ENCODE measurements at regions not wholly inside any gene's neighbourhood (a gene's known extent, or its start where the extent isn't known, plus 50 kb on each side); places are given as distances from the start of the nearest gene placed in this dataset.

- TF ChIP-seq HIC2 (CRISPR knock-in tag; IDR thresholded peaks at IDR 0.05; ENCODE audit: low read depth) (no peak), PRDM4 (CRISPR knock-in tag; IDR thresholded peaks at IDR 0.05; ENCODE audit: borderline replicate concordance) (no peak), TBP (CRISPR knock-in tag; IDR thresholded peaks at IDR 0.05) (no peak), TFDP1 (CRISPR knock-in tag; IDR thresholded peaks at IDR 0.05; ENCODE audit: borderline replicate concordance) (no peak), MYPOP (CRISPR knock-in tag; IDR thresholded peaks at IDR 0.05) (no peak), ZBTB43 (CRISPR knock-in tag; conservative IDR thresholded peaks at IDR 0.05) (no peak), PATZ1 (CRISPR knock-in tag; IDR thresholded peaks at IDR 0.05) (peak; percentile 34; the same call in 1 of the 2 replicates), ZNF839 (CRISPR knock-in tag; IDR thresholded peaks at IDR 0.05; ENCODE audit: borderline replicate concordance) (no peak), ZSCAN22 (CRISPR knock-in tag; IDR thresholded peaks at IDR 0.05) (no peak), PHF21A (CRISPR knock-in tag; IDR thresholded peaks at IDR 0.05) (no peak), PAX8 (CRISPR knock-in tag; IDR thresholded peaks at IDR 0.05; ENCODE audit: borderline replicate concordance) (0 out of 2 replicates have a peak, but pooled peaks have one; percentile 40), ZNF761 (CRISPR knock-in tag; conservative IDR thresholded peaks at IDR 0.05) (no peak), ZNF263 (CRISPR knock-in tag; IDR thresholded peaks at IDR 0.05) (peak; percentile 70; the same call in 1 of the 2 replicates), THAP11 (CRISPR knock-in tag; IDR thresholded peaks at IDR 0.05) (0 out of 2 replicates have a peak, but pooled peaks have one; percentile 15), SMAD1 (CRISPR knock-in tag; IDR thresholded peaks at IDR 0.05; ENCODE audit: borderline replicate concordance, low read depth) (no peak), ZNF430 (CRISPR knock-in tag; IDR thresholded peaks at IDR 0.05) (no peak), ATF7 (IDR thresholded peaks at IDR 0.05) (no peak), ATF7 (CRISPR knock-in tag; IDR thresholded peaks at IDR 0.05) (no peak), ZSCAN9 (CRISPR knock-in tag; IDR thresholded peaks at IDR 0.05; ENCODE audit: borderline replicate concordance) (no peak), CBFB (CRISPR knock-in tag; IDR thresholded peaks at IDR 0.05) (no peak), MEF2D (CRISPR knock-in tag; IDR thresholded peaks at IDR 0.05) (no peak)
These were observed 52.0 kb upstream of the PLEKHG1 start (continued) for GRCh38 chr6:150547502-150548222.

All from HepG2 (cell line).